Stomach (tissue), 4 donors: ENCODE measurements at regions not wholly inside any gene's neighbourhood (a gene's known extent, or its start where the extent isn't known, plus 50 kb on each side); places are given as distances from the start of the nearest gene placed in this dataset.

Experiments used
- EP300 ChIP-seq: sonication (generic); formaldehyde crosslinking; IDR thresholded peaks from one replicate; pipeline ENCODE4 v1.6.1; 2017; ENCODE audit warnings: antibody characterized with exemption
- POLR2A ChIP-seq, 4 donors: fragments of 450-650 bp; IDR thresholded peaks; one replicate each; pipeline ENCODE4 v1.6.1; 2016; ENCODE audit warnings: antibody characterized with exemption in 4 of 4, control low read depth in 2 of 4, mild to moderate bottlenecking in 1 of 4, moderate library complexity in 1 of 4
- POLR2AphosphoS5 ChIP-seq, 3 donors: sonication (generic); formaldehyde crosslinking; IDR thresholded peaks; one replicate each; pipeline ENCODE4 v1.6.1; 2016; ENCODE audit warnings: antibody characterized with exemption in 3 of 3
- TF ChIP-seq, protein P1 (sequence below), 7 experiments: fragments of 450-650 bp in 4 of 7; fragments of 200-600 bp in 3 of 7; sonication (generic) in 3 of 7; IDR thresholded peaks; one replicate each; pipeline ENCODE4 v1.5.1; 2016 to 2019; ENCODE audit warnings: antibody characterized with exemption in 7 of 7, control low read depth in 2 of 7, mild to moderate bottlenecking in 1 of 7

GRCh38 chr2:167767830-167768229 lies 479.6 kb downstream of the STK39 start:
- TF ChIP-seq POLR2A (IDR thresholded peaks at IDR 0.05): no peak
- TF ChIP-seq, protein P1, sequence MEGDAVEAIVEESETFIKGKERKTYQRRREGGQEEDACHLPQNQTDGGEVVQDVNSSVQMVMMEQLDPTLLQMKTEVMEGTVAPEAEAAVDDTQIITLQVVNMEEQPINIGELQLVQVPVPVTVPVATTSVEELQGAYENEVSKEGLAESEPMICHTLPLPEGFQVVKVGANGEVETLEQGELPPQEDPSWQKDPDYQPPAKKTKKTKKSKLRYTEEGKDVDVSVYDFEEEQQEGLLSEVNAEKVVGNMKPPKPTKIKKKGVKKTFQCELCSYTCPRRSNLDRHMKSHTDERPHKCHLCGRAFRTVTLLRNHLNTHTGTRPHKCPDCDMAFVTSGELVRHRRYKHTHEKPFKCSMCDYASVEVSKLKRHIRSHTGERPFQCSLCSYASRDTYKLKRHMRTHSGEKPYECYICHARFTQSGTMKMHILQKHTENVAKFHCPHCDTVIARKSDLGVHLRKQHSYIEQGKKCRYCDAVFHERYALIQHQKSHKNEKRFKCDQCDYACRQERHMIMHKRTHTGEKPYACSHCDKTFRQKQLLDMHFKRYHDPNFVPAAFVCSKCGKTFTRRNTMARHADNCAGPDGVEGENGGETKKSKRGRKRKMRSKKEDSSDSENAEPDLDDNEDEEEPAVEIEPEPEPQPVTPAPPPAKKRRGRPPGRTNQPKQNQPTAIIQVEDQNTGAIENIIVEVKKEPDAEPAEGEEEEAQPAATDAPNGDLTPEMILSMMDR (IDR thresholded peaks at IDR 0.05): no peak
- TF ChIP-seq EP300: no peak
- TF ChIP-seq POLR2AphosphoS5 (IDR thresholded peaks at IDR 0.05): no peak
